HG02763 (cell line): ENCODE measurements at regions not wholly inside any gene's neighbourhood (a gene's known extent, or its start where the extent isn't known, plus 50 kb on each side); places are given as distances from the start of the nearest gene placed in this dataset.

Source experiments
- ATAC-seq: cut with Tn5 transposase; IDR thresholded peaks from one replicate; pipeline ENCODE4 v1.9.1; 2021; ENCODE audit warnings: mild to moderate bottlenecking, moderate library complexity; ENCODE audit not compliant: unreplicated experiment

- ATAC-seq: no peak
Observed at GRCh38 chr4:85250852-85251251, 224.1 kb upstream of the ARHGAP24 start.

GRCh38 chr4:85257817-85258370, 217.1 kb upstream of the ARHGAP24 start:
- no peak for ATAC-seq

GRCh38 chr4:85260064-85260463, 214.9 kb upstream of the ARHGAP24 start:
- no peak for ATAC-seq

- ATAC-seq: no peak
Observed at GRCh38 chr4:85265234-85265633, 209.7 kb upstream of the ARHGAP24 start.

GRCh38 chr4:85268188-85268587, 206.8 kb upstream of the ARHGAP24 start:
- no peak for ATAC-seq

GRCh38 chr4:85268961-85269360, 206.0 kb upstream of the ARHGAP24 start:
- no peak for ATAC-seq

- ATAC-seq: no peak
Observed at GRCh38 chr4:85274955-85275354, 200.0 kb upstream of the ARHGAP24 start.

GRCh38 chr4:85280963-85281362, 194.0 kb upstream of the ARHGAP24 start:
- ATAC-seq: no peak

GRCh38 chr4:85291226-85291625, 183.7 kb upstream of the ARHGAP24 start:
- ATAC-seq: no peak

- ATAC-seq: no peak
Observed at GRCh38 chr4:85298037-85298436, 176.9 kb upstream of the ARHGAP24 start.

GRCh38 chr4:85302193-85302736, 172.7 kb upstream of the ARHGAP24 start:
- ATAC-seq: no peak

GRCh38 chr4:85302756-85303155, 172.2 kb upstream of the ARHGAP24 start:
- ATAC-seq: no peak

GRCh38 chr4:85318415-85318814, 156.5 kb upstream of the ARHGAP24 start:
- ATAC-seq: no peak

GRCh38 chr4:85358831-85359230, 116.1 kb upstream of the ARHGAP24 start:
- no peak for ATAC-seq

- no peak for ATAC-seq
Observed at GRCh38 chr4:85362550-85362949, 112.4 kb upstream of the ARHGAP24 start.

GRCh38 chr4:85367815-85368214, 107.1 kb upstream of the ARHGAP24 start:
- no peak for ATAC-seq

GRCh38 chr4:85368240-85368639, 106.7 kb upstream of the ARHGAP24 start:
- no peak for ATAC-seq

- ATAC-seq: no peak
Observed at GRCh38 chr4:85368932-85369331, 106.0 kb upstream of the ARHGAP24 start.

GRCh38 chr4:85369703-85370380, 105.1 kb upstream of the ARHGAP24 start:
- ATAC-seq: no peak

- ATAC-seq: peak; percentile 94
Observed at GRCh38 chr4:85370400-85371032, 104.4 kb upstream of the ARHGAP24 start.

- ATAC-seq: no peak
Observed at GRCh38 chr4:85372966-85373365, 102.0 kb upstream of the ARHGAP24 start.

- ATAC-seq: no peak
Observed at GRCh38 chr4:85376285-85376684, 98.7 kb upstream of the ARHGAP24 start.
